ENCODE measurements at regions not wholly inside any gene's neighbourhood (a gene's known extent, or its start where the extent isn't known, plus 50 kb on each side); places are given as distances from the start of the nearest gene placed in this dataset.
"Not testable (repeated sequence)": the region's sequence is repeated elsewhere in the genome, so short reads cannot be mapped to it uniquely, and the experiment has no call there.

DNA sequence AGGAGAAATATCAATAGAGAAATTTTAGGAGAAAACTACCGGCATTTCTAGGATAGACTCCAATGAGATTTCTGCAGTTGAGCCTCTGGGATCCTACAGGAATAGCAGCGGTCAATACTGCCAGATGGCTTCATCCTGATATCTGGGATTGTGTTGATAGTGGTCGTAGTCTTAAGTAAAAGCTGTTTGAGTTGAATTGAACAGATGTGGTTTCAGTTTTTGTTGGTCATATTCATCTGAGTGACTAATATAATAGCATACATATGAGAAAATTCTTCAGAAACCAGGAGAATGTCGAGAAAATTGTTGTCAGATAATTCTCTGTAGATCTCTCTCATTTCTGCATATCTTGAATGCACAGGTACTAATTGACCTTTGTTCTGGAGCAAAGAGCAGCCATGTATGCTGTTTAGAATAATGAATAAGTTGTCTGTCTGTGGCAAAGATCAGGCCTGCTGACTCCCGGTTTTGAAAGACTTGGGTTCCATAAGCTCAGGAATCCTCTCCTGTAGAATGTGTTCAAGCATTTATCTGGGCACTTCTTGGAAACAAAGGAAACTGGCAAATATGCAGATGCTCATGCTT, 288.1 kb downstream of the TMX3 start:
- no peak for DNase-seq

DNA sequence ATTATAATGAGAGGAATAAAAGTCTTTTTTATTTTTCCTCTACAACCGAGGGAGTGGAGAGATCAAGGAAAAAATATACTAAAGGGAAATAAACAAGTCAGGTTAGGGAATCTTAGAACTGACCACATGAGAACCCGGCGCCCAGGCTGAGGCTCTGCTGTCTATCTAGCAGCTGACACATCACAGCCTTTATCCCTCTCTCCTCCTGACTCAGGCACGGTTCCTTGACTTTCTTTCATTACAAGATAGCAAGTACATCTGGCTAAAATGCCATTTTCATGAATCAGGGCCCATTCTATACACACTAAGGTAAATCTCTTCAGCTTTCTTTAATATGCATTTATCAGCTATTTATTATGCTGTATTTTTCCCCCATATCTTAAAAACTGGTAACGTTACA, 296.0 kb downstream of the TMX3 start:
- DNase-seq: no peak

DNA sequence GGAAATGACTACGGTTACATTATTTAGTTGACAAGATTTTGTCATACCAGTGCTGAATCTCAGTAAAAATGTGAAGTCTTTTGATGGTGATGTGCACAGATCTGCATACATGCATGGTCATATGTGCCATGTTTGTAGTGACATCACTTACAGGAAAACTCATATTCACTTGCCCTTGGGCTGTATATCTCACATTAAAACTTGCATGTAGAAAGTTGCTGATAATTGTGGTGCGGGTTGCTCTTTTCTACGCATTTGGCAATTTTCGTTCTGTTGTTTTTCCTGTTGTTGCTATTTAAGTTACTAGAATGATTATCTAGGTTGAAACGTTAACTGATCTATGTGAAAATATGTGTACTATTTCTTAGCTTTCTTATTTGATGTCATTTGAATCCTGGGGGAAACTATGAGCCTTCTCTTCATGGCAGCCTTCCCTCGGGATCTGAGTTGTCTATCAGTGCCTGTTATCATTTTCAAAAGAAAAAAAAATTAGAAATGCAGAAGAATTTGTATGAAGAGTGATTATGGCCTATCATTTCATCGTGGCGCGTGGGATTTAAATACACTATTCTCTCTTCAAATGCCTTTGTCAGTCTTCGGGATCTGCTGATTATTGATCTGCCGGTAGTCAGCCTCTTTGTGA, 296.6 kb downstream of the TMX3 start:
- no peak for DNase-seq

DNA sequence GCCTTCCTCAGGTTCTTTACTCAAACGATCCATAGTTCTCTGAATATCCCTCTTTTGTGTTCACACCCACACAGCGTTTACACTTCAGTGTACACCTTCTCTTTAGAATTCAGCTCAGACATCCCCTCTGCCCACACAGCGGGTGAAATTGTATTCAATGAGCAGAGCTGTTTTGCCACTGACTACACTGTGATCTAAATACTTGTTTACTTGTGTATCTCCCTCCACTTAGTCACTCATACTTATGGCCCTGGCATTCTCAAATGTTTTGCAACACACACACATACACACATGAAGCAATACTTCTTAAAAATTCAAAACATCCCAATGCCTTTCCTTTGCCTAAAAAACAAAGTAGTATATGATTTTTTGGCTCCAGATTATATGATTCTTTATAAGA, 297.1 kb downstream of the TMX3 start:
- DNase-seq: no peak

DNA sequence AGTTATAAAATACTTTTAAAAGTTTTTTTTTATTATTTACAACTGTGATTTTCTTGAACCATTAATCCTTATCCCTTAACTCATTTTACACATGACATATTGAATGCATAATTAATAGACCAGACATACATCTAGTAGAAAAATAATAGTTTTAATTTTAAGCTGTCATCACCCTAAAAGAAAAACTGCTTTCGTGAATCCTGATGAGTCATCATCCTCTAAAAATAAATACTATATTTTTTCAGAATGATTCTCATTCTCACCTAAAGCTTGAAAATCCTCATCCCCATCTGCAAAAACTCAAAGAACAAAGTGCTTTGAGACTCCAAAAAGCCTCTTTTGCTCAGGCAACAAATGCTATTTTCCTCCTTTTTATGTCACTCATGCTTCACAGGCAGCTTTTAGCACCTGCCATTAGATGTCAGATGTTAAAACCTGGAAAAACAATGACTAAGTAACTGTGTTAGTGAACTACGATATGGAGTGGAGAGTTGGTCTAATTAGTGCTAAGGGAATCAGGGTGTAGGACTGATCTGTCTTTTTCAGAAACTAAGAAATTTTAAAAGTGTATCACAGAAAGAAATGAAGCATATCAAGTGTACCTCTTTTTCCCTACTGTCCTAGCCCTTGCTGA, 297.6 kb downstream of the TMX3 start:
- DNase-seq: no peak

DNA sequence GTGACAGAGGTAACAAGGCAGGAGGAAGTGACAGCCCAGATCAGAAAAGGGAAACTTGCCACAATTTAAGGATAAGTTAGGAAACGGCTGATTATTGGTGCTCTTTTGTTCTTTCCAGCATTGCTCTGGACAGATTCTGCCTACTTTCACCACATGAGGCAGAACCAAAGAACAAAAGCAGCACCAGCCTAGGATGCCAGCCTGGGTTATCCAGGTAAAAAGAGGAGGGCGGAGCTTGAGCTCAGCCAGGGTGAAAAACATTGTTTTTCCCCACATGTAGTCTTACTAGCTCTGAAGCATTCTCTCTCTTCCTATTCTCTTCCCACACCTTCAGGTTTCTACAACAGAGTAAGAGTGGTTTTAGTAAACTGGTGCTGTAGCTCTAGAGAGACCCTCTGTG, 300.5 kb downstream of the TMX3 start:
- no peak for DNase-seq

DNA sequence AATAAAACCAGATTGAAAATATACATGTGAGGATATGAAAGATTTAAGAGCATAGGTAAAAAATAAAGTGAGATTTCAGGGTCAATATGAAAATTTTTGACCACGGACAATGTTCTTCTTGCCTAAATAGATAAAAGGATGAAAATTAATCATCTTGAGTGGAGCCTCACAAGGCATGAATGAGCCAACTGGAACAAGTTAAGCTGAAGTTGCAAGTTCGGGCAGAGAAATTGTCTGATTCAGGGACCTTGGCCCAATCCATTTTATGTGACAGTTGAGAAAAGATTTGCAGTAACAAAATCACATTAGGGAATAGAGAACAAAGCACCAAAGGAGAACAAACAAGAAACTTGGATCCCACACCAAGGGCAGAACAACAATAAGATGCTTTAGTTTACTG, 305.3 kb downstream of the TMX3 start:
- DNase-seq: no peak

DNA sequence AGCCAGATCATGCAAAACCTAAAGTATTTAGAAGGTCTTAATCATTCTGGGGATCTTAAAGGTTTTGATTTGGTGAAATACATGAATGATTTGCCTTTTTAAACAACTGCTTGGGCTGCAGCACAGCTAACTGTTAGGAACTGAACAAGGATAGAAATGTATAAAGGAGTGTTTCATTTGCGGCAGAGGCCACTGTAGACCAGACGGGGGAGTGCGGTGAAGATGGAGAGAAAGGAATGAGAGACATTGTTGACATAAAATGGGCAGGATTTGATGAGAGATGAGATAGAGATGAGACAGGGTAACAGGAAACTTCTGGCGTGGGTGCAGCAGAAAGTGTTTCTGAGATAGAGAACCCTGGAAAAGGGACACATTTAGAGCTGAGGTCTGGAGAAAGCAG, 308.1 kb downstream of the TMX3 start:
- no peak for DNase-seq

DNA sequence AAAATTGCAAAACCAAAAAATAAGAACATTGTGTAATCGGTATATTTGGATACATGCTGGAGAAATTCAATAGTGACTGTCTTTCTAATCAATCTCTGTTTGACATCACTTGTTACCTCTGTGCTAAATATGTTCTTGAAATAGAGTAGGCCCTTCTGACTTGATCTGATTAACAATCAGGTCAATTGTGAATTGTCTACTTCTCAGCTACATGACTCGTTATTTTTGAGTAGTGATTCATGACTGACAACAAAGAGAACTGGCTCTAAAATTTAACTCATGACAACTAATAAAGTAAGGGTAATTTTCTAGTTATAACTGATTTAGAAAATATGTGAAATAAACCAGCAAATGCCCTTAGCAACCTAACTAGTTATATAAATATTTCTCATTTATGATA, 312.1 kb downstream of the TMX3 start:
- no peak for DNase-seq

DNA sequence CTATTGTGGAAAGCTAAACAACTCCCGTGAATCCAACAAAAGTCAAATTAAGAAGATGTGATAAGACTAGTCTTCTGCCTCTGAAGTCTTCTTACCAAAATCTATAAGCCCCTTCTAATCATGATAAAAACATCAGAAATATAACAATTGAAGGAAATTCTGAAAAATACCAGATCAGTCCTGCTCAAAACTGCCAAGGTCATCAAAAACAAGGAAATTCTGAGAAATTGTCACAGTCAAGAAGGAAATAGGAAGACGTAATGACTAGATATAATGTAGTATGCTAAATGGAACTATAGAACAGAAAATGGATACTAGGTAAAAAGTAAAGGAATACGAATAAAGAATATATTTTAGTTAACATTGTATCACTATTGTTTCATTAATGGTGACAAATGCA, 314.0 kb downstream of the TMX3 start:
- DNase-seq: no peak

DNA sequence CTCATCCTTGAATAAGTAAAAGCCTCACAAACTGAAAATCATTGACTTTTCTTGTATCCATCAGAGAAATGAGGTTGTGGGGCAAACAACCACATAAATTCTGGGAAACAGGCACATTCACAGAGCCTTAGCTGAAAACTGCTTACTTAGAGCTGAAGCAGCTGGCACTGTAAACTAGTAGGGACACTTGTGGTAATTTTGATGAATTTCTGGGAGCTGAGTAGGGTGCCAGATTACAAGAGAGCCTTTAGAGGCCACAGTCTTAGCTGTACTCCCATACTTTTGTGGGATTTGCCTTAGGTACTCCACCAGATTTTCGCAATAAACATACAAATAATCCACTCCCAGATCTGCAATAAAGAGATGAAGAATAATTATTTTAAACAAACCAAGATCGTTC, 315.2 kb downstream of the TMX3 start:
- DNase-seq: no peak

DNA sequence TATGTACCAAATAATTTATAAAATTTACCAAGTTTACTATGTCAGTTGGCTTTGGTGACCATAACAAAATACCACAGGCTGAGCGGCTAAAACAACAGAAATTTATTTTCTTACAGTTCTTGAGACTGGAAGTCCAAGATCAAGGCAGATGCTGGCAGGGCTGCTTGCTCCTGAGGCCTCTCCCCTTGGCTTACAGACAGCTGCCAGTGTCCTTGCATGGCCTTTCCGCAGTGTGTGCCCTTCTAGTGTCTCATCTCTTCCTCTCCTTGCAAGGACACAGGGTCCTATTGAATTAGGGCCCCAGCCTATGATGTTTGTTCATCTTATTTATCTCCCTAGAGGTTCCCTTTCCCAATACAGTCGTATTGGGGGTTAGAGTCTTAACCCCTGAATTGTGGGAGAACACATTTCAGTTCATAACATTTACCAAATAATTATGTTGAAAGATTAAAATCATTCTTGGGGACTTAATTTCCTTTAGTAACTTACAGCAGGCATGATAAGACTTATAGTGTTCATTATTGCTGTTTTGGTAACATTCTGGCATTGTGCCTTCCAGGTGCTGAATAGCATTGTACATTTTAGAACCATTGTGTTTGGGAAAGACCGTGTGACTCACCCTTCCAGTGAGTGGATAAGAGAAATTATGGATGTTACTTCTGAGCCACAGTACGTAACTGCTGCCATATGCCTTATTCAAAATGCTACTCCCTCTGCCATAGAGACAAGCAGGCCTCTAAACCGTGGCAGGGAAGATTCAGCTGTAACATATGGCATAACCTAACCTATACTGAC, 317.5 kb downstream of the TMX3 start:
- no peak for DNase-seq

DNA sequence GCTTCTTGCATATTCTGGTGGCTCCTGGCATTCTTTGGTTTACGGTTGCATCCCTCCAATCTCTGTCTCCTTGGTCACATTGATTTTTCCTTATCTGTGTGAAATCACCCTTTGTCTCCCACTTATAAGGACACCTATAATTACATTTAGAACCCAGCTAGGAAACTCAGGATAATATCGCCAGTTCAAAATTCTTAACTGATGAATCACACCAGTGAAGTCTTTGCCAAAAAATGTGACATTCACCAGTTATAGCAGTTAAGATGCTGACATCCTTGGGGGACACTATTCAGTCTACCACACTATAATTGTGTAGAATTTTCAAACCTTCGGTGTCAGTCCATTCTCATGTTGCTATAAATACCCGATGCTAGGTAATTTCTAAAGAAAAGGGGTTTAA, 320.2 kb downstream of the TMX3 start:
- DNase-seq: no peak

DNA sequence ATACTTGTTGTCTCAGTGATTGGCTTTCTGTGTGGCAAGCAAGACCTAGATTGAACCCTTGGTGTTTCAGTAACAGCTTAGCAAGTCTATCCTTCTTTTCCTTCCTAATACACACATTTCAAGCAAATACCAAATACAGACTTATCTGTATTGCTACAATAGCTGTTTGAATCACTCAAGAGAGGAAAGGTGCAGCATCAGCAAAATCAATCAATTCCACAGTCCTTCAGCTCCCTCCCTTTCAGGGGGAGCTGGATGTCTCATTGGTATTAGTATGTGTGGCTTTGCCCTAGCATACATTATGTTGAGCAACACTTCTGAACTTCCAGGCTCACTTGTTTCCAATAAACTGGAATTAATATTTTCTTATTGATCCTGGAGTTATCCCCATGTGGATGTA, 323.1 kb downstream of the TMX3 start:
- DNase-seq: no peak

DNA sequence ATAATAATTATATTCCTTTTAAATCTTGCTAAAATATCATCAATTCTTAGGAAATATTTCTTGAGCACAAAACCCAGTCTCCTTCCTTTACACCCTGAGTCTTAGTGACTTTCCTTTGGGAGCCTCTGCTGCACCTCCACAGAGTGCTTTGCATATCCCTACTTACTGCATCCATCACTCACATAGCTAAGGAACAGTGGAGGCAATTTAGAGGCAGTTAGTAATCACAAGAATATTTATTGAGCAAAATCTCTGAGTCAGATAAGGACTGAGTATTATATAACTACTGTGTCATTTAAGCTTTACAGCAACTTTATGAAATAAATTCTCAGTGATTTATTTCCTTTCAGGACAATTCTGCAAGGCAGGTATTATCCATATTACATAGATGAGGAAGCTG, 327.7 kb downstream of the TMX3 start:
- no peak for DNase-seq

DNA sequence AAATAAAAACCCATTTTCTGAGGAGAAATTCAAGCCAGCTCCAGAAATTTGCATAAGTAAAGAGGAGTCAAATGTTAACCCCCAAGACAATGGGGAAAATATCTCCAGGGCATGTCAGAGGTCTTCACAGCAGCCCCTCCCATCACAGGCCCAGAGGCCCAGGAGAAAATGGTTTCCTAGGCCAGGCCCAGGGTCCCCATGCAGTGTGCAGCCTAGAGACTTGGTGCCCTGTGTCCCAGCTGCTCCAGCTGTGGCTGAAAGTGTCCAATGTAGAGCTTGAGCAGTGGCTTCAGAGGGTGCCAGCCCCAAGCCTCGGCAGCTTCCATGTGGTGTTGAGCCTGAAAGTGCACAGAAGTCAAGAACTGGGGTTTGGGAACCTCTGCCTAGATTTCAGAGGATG, 330.9 kb downstream of the TMX3 start:
- DNase-seq: not testable (repeated sequence)

DNA sequence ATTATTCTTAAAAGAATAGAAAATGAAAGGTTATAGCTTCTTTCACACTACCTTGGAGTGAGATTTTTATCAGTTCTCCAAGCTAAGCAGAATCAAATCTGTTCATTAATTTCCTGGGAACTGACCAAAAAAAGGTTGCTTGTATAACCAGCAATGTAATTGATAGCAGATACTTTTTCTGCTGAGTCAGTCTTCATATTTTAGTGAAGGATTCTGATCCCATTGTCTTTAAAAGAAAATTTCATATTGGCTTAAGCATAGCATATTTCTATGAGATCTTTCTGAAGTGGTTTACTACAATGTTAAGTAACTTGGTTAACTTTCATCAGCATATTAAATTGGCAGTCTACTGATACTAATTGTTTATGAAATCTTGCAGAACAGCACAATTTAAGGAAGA, 338.0 kb downstream of the TMX3 start:
- no peak for DNase-seq

DNA sequence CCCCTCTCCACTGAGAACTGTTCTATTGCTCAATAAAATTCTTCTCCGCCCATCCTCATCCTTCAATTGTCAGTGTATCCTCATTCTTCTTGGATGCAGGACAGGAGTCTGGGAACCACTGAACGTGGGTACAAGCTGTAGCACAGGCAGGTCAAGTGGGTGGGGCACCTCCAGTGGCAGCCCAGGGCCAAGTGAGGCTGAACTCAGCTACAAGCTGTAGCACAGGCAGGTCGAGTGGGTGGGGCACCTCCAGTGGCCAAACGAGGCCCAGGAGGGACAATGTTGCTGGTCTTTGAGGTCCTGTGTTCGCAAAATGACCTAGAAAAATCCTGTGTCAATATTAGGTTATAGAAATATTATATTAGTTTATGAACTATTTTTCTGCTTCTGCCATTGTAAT, 352.0 kb downstream of the TMX3 start:
- no peak for DNase-seq

DNA sequence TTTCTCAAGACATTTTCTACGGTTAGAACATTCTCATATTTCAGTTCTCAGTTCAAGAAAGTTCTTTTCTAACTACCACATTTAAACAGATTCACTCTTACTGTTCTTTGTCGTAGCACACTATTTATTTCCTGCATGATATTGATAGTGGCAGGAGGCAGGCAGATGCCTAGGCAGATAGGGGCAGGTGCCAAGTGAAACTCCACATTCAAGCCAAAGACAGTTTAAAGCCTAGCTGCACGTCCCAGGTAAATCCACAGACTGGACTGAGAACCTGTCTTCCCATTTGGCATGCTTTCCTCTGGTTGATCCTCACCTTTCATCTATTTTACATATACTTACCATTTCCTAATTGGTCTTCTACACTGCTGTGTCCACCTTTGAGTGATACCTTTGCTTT, 359.3 kb downstream of the TMX3 start:
- no peak for DNase-seq

DNA sequence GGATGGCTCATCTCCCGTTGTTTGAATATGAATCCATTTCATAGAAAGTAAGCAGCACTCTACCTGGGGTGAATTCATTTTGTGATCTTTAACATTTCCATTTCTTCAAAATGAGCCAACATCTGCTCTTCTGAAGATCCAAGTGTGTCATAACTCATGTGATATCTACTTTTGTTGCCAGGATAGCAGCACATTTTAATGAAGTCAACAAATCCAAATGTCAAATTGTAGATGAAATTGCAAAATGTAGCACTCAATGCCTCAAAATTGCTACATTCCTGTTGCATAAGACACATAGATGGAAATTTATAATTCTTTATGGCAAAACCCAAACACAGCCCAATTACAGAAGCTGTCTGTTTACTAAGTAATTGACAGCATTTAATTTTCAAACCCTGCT, 360.7 kb downstream of the TMX3 start:
- no peak for DNase-seq

DNA sequence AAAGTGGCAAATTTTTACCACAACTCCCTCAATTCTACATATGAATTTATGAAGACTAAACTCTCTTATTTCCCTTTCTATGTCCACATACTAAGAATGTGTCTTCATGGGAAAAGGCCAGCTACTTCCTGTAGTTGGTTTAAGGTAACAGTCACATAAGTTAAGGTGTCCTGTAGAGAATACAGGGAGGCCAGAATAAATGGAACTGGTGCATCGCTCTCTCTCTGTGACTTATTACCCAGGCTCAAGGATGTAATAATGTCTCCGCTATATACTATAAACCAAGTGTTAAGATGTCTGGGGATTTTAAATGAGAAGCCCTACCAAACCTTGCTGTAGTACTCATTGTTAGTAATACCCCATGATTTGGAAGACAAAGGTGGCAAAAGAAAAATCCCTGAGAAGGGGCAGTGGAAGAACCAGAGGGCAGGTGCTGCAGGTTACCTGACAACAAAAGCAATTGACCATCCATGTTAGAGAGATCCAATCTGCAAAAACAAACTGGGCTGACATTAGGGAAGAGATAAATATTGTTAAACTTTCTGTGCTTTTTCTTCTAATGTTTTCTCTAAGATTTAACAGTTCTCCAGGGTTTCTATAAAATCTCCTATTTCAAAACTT, 372.8 kb downstream of the TMX3 start:
- DNase-seq: no peak

DNA sequence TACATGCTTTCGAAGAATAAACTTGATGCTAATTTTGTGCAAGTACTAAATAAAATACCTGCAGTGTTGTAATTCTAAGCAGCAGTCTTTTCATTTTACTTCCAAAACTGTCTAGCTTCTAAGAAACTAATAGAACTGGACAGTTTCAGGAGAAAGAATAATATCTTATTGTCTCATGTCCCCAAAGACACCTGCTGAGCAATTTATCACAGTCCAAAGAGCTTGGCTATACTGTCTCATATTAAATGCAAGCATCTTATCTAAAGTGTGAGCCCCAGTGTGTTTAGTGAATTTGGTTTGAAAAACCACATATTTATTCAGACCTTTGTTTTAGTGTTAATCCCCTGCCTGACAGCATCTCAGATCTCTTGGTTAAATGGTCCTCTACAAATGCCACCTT, 374.3 kb downstream of the TMX3 start:
- DNase-seq: no peak

DNA sequence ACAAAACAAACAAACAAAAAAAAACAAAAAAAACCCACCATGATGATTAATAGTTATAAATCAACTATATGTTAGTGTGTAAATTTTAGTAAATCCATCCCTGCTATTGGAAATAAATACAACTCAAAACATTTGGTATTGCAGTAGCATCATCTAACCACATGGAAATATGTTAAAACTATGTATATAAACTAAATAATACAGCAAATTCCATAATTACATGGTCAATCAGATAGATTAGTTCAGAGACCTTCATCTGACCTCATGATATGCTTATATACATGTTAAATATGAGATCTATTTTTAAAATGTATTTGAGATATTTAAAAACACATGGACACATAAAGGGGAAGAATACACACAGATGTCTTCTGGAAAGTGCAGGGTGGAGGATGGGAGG, 384.2 kb downstream of the TMX3 start:
- DNase-seq: no peak

DNA sequence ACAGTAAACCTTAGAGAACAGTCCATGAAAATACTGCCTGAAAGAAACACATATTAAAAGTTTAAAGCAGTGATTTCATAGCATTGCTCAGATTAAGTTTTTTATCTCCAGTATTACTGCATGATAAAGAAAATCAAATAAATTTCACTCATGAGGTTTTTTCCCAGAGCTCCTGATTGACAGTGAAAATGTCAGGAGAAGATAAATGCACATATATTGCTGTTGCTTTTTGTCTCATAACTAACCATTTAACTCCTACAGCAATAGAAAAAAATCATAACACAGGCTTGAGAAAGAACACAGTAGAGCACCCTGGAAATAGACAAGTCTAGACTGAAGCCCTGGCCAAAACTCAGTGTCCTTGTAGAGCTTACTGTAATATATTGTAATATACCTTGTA, 391.0 kb downstream of the TMX3 start:
- no peak for DNase-seq
